Natural killer cell (primary cell): ENCODE measurements at regions not wholly inside any gene's neighbourhood (a gene's known extent, or its start where the extent isn't known, plus 50 kb on each side); places are given as distances from the start of the nearest gene placed in this dataset.

Experiments used
- ATAC-seq, 3 donors: fragments of 150-1000 bp in 2 of 3; fragments of 200-7000 bp in 1 of 3; cut with Tn5 transposase; 1 replicate in 1 of 3; 2 replicates in 2 of 3; pipeline ENCODE4 v1.10.0; 2021; ENCODE audit warnings: mild to moderate bottlenecking in 2 of 3, moderate library complexity in 2 of 3
- DNase-seq, 2 donors: peaks; one replicate each; pipeline versions ENCODE4 v3.0.0 to v3.0.0-alpha.2; 2013 to 2021; ENCODE audit warnings: mixed read lengths in 1 of 2
- H3K27ac ChIP-seq: one replicate; pipeline ENCODE4 v1.5.1; 2013; ENCODE audit warnings: mild to moderate bottlenecking, low read length
- H3K27me3 ChIP-seq: one replicate; pipeline ENCODE4 v1.6.1; 2013; ENCODE audit warnings: low read length; ENCODE audit not compliant: control insufficient read depth, insufficient read depth
- H3K36me3 ChIP-seq: one replicate; pipeline ENCODE4 v1.6.1; 2013; ENCODE audit warnings: low read length; ENCODE audit not compliant: control insufficient read depth, insufficient read depth
- H3K4me1 ChIP-seq: one replicate; pipeline ENCODE4 v1.6.1; 2013; ENCODE audit warnings: low read length; ENCODE audit not compliant: control insufficient read depth, insufficient read depth
- H3K4me3 ChIP-seq: one replicate; pipeline ENCODE4 v1.5.1; 2013; ENCODE audit warnings: low read length
- H3K9me3 ChIP-seq: one replicate; pipeline ENCODE4 v1.6.1; 2013; ENCODE audit warnings: low read length; ENCODE audit not compliant: control insufficient read depth, insufficient read depth
- H3K27ac Mint-ChIP-seq, 2 donors: one replicate each; pipeline ENCODE4 v1.8.0; 2022; ENCODE audit warnings: mild to moderate bottlenecking in 2 of 2, mixed read lengths in 2 of 2, moderate library complexity in 1 of 2
- H3K27me3 Mint-ChIP-seq, 2 donors: one replicate each; pipeline ENCODE4 v1.8.0; 2022; ENCODE audit warnings: low read depth in 2 of 2, mixed read lengths in 2 of 2
- H3K36me3 Mint-ChIP-seq: one replicate; pipeline ENCODE4 v1.8.0; 2022; ENCODE audit warnings: mixed read lengths
- H3K4me1 Mint-ChIP-seq, 2 donors: one replicate each; pipeline ENCODE4 v1.8.0; 2022; ENCODE audit warnings: mixed read lengths in 2 of 2
- H3K4me3 Mint-ChIP-seq: one replicate; pipeline ENCODE4 v1.8.0; 2022; ENCODE audit warnings: mild to moderate bottlenecking, moderate library complexity, mixed read lengths
- H3K9me3 Mint-ChIP-seq, 2 donors: one replicate each; pipeline ENCODE4 v1.8.0; 2022; ENCODE audit warnings: mixed read lengths in 2 of 2
- CTCF ChIP-seq: fragments of 200-600 bp; IDR thresholded peaks from one replicate; pipeline ENCODE4 v1.8.0; 2022; ENCODE audit warnings: antibody characterized with exemption
- WGBS: methylation state at CpG from one replicate; pipeline ENCODE4 v1.1.7; 2013; ENCODE audit warnings: missing lambda C conversion rate; ENCODE audit not compliant: insufficient coverage; 5-methylcytosine and 5-hydroxymethylcytosine counted together
- intact Hi-C: fragments of 100-400 bp; cut with micrococcal nuclease; formaldehyde crosslinking; loops from one replicate; pipeline ENCODE4 v1.14.2; 2022

- Mint-ChIP-seq H3K36me3 (no peaks in the 10 kb centered on the region), H3K4me1 (no peaks in the 10 kb centered on the region), H3K4me3 (no peak overlapping the region), H3K9me3 (peaks cover 21 to 24% of the 10 kb centered on the region in 2 donors), H3K27me3 (no peaks in the 10 kb centered on the region), H3K27ac (no peak overlapping the region)
- H3K27me3 ChIP-seq, result no peaks in the 10 kb centered on the region
- H3K9me3 ChIP-seq, result no peaks in the 10 kb centered on the region
- no peaks in the 10 kb centered on the region for H3K4me1 ChIP-seq
- no peak for ATAC-seq
- WGBS, result 56% methylated on average over 1 of the region's 2 CpGs
- H3K27ac ChIP-seq, result no peak overlapping the region
- H3K4me3 ChIP-seq, result no peak overlapping the region
- no peak for TF ChIP-seq CTCF
- H3K36me3 ChIP-seq, result no peaks in the 10 kb centered on the region
- intact Hi-C loops, result no loop called here
- no peak for DNase-seq
Measured at GRCh38 chr4:19496756-19497155, 754.9 kb upstream of the SLIT2 start.

- H3K27ac ChIP-seq, result no peak overlapping the region
- DNase-seq (no peak), ATAC-seq (no peak)
- no peaks in the 10 kb centered on the region for H3K36me3 ChIP-seq
- no peaks in the 10 kb centered on the region for H3K9me3 ChIP-seq
- H3K36me3 Mint-ChIP-seq, result no peaks in the 10 kb centered on the region
- no peak overlapping the region for H3K4me3 ChIP-seq
- no peak for TF ChIP-seq CTCF
- no peaks in the 10 kb centered on the region for H3K4me1 ChIP-seq
- H3K4me3 Mint-ChIP-seq, result no peak overlapping the region
- H3K9me3 Mint-ChIP-seq, result peaks cover 21 to 29% of the 10 kb centered on the region in 2 donors
- intact Hi-C loops, result no loop called here
- no peaks in the 10 kb centered on the region for H3K4me1 Mint-ChIP-seq
- H3K27me3 ChIP-seq, result no peaks in the 10 kb centered on the region
- H3K27me3 Mint-ChIP-seq, result no peaks in the 10 kb centered on the region
- no peak overlapping the region for H3K27ac Mint-ChIP-seq
Measured at GRCh38 chr4:19494961-19495360, 756.7 kb upstream of the SLIT2 start.

GRCh38 chr4:19492606-19493005 lies 759.1 kb upstream of the SLIT2 start:
- Mint-ChIP-seq H3K27me3 (no peaks in the 10 kb centered on the region), H3K4me3 (no peak overlapping the region), H3K9me3 (peaks cover 21 to 29% of the 10 kb centered on the region in 2 donors), H3K36me3 (no peaks in the 10 kb centered on the region), H3K4me1 (no peaks in the 10 kb centered on the region), H3K27ac (no peak overlapping the region)
- intact Hi-C loops, result no loop called here
- ATAC-seq, result no peak
- DNase-seq, result no peak
- WGBS, result 92% methylated on average over 2 of the region's 2 CpGs
- no peak overlapping the region for H3K27ac ChIP-seq
- H3K9me3 ChIP-seq, result no peaks in the 10 kb centered on the region
- H3K4me1 ChIP-seq, result no peaks in the 10 kb centered on the region
- H3K27me3 ChIP-seq, result no peaks in the 10 kb centered on the region
- TF ChIP-seq CTCF, result no peak
- no peak overlapping the region for H3K4me3 ChIP-seq
- H3K36me3 ChIP-seq, result no peaks in the 10 kb centered on the region

GRCh38 chr4:19486400-19486799 lies 765.3 kb upstream of the SLIT2 start:
- H3K27me3 ChIP-seq, result no peaks in the 10 kb centered on the region
- no peak overlapping the region for H3K4me3 ChIP-seq
- Mint-ChIP-seq H3K4me1 (no peaks in the 10 kb centered on the region), H3K36me3 (no peaks in the 10 kb centered on the region), H3K4me3 (no peak overlapping the region), H3K27me3 (no peaks in the 10 kb centered on the region), H3K9me3 (peaks cover 4 to 8% of the 10 kb centered on the region in 2 donors), H3K27ac (no peak overlapping the region)
- no peaks in the 10 kb centered on the region for H3K36me3 ChIP-seq
- no peak for TF ChIP-seq CTCF
- H3K27ac ChIP-seq, result no peak overlapping the region
- intact Hi-C loops, result no loop called here
- ATAC-seq (no peak), DNase-seq (no peak)
- WGBS, result 100% methylated on average over 1 of the region's 3 CpGs
- no peaks in the 10 kb centered on the region for H3K4me1 ChIP-seq
- no peaks in the 10 kb centered on the region for H3K9me3 ChIP-seq
